ENCODE measurements at regions not wholly inside any gene's neighbourhood (a gene's known extent, or its start where the extent isn't known, plus 50 kb on each side); places are given as distances from the start of the nearest gene placed in this dataset.
"Not testable (repeated sequence)": the region's sequence is repeated elsewhere in the genome, so short reads cannot be mapped to it uniquely, and the experiment has no call there.

DNA sequence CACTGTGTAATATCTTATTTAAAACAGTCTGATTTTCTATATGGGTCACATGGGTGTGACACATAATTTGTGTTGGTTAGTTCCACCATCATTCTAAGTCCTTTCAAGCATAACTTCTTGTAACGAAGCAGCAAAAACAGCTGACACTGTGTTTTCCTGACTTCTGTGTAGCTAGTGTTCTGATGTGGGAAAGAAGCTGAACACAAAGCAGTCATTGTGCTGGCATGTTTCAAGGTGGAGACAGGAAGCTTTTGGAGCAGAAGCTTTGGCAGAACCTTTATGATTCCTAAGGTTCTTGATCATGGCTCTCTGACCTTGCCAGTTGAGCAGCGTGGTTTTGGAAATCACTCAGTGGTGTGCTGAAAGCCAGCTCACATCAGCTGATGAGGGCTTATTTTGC is 351.7 kb upstream of the MDGA2 start:
- no peak for ATAC-seq (ENCODE audit: low read depth)
- Mint-ChIP-seq H3K4me1 (no peaks in the 10 kb centered on the region), H3K27ac (no peak overlapping the region), H3K27me3 (no peaks in the 10 kb centered on the region), H3K9me3 (ENCODE audit: insufficient read depth) (peaks cover 4% of the 10 kb centered on the region), H3K4me3 (no peak overlapping the region)
- Histone ChIP-seq H4K20me1 (ENCODE audit: control insufficient read depth, insufficient read depth, low read length, poor library complexity, severe bottlenecking) (no peaks in the 10 kb centered on the region), H3K4me3 (ENCODE audit: control extremely low read depth in 1 of 5, extremely low read depth in 1 of 5, insufficient read depth in 1 of 5, low read depth in 2 of 5, low read length in 4 of 5) (no peak overlapping the region), H3K27ac (ENCODE audit: low read length in 2 of 2) (no peak overlapping the region), H3K4me2 (replicated peaks; ENCODE audit: low read depth, low read length, poor library complexity, severe bottlenecking) (no peak overlapping the region), H2AFZ (ENCODE audit: insufficient read depth, low read depth, low read length, poor library complexity, severe bottlenecking) (no peak overlapping the region), H3K36me3 (replicated peaks in 1 of 2; ENCODE audit: control extremely low read depth in 1 of 2, control insufficient read depth in 1 of 2, extremely low read depth in 1 of 2, insufficient read depth in 2 of 2, low read length in 1 of 2) (no peaks in the 10 kb centered on the region), H3K9ac (ENCODE audit: low read length) (no peak overlapping the region), H3K79me2 (ENCODE audit: control insufficient read depth, insufficient read depth, low read length) (no peaks in the 10 kb centered on the region), H3K27me3 (replicated peaks in 1 of 4; ENCODE audit: control extremely low read depth in 1 of 4, control insufficient read depth in 3 of 4, insufficient read depth in 4 of 4, low read length in 3 of 4) (no peaks in the 10 kb centered on the region), H3K9me3 (ENCODE audit: control extremely low read depth in 1 of 3, control insufficient read depth in 2 of 3, insufficient read depth in 1 of 3, low read length in 2 of 3) (no peaks in the 10 kb centered on the region), H3K4me1 (ENCODE audit: control insufficient read depth in 2 of 2, insufficient read depth in 2 of 2, low read length in 2 of 2) (no peaks in the 10 kb centered on the region)
- intact Hi-C loops (cut with micrococcal nuclease), result no loop called here
- WGBS (ENCODE audit: insufficient coverage), result 60% methylated on average over 1 of the region's 2 CpGs
- CTCF ChIA-PET, result no interaction called here
- TF ChIP-seq CTCF (IDR thresholded peaks at IDR 0.05), result no peak
- TF ChIP-seq EZH2 (IDR thresholded peaks at IDR 0.05; ENCODE audit: borderline replicate concordance, insufficient read depth, low read depth, low read length, poor library complexity, severe bottlenecking), result no peak
- no peak for DNase-seq
- POLR2A ChIA-PET, result no interaction called here

DNA sequence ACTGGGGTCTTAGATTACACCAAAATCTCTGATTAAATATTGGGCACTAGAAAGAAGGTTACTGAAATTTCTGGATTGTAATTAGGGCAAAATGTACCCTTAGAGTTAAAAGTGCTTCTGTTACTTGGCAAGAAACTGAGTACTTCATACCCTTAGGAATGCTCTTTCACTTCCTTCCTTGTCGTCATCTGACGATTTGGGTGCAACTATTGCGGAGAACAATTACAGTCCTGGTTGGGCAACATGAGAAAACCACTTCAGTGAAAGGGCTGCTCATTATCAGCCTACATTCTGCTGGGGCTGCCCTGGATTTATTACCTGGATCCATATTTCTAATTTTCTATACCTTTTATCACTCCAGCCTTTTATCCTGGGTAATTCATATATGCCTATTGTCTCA is 348.5 kb upstream of the MDGA2 start:
- Histone ChIP-seq H4K20me1 (ENCODE audit: control insufficient read depth, insufficient read depth, low read length, poor library complexity, severe bottlenecking) (no peaks in the 10 kb centered on the region), H3K9me3 (ENCODE audit: control extremely low read depth in 1 of 3, control insufficient read depth in 2 of 3, insufficient read depth in 1 of 3, low read length in 2 of 3) (no peaks in the 10 kb centered on the region), H3K36me3 (replicated peaks in 1 of 2; ENCODE audit: control extremely low read depth in 1 of 2, control insufficient read depth in 1 of 2, extremely low read depth in 1 of 2, insufficient read depth in 2 of 2, low read length in 1 of 2) (no peaks in the 10 kb centered on the region), H3K9ac (ENCODE audit: low read length) (no peak overlapping the region), H3K4me3 (ENCODE audit: control extremely low read depth in 1 of 5, extremely low read depth in 1 of 5, insufficient read depth in 1 of 5, low read depth in 2 of 5, low read length in 4 of 5) (no peak overlapping the region), H3K4me1 (ENCODE audit: control insufficient read depth in 2 of 2, insufficient read depth in 2 of 2, low read length in 2 of 2) (no peaks in the 10 kb centered on the region), H3K79me2 (ENCODE audit: control insufficient read depth, insufficient read depth, low read length) (no peaks in the 10 kb centered on the region), H3K27ac (ENCODE audit: low read length in 2 of 2) (no peak overlapping the region), H3K27me3 (replicated peaks in 1 of 4; ENCODE audit: control extremely low read depth in 1 of 4, control insufficient read depth in 3 of 4, insufficient read depth in 4 of 4, low read length in 3 of 4) (no peaks in the 10 kb centered on the region), H2AFZ (ENCODE audit: insufficient read depth, low read depth, low read length, poor library complexity, severe bottlenecking) (no peak overlapping the region), H3K4me2 (replicated peaks; ENCODE audit: low read depth, low read length, poor library complexity, severe bottlenecking) (no peak overlapping the region)
- no peaks in the 10 kb centered on the region for H3K27me3 Mint-ChIP-seq
- H3K4me1 Mint-ChIP-seq, result no peaks in the 10 kb centered on the region
- DNase-seq (no peak), ATAC-seq (ENCODE audit: low read depth) (no peak)
- ChIA-PET POLR2A (no interaction called here), CTCF (no interaction called here)
- intact Hi-C loops (cut with micrococcal nuclease), result no loop called here
- 73% methylated on average over 3 of the region's 3 CpGs for WGBS (ENCODE audit: insufficient coverage)
- H3K9me3 Mint-ChIP-seq (ENCODE audit: insufficient read depth), result peaks cover 2% of the 10 kb centered on the region
- no peak overlapping the region for H3K27ac Mint-ChIP-seq
- H3K4me3 Mint-ChIP-seq, result no peak overlapping the region
- TF ChIP-seq CTCF (IDR thresholded peaks at IDR 0.05), result no peak
- no peak for TF ChIP-seq EZH2 (IDR thresholded peaks at IDR 0.05; ENCODE audit: borderline replicate concordance, insufficient read depth, low read depth, low read length, poor library complexity, severe bottlenecking)

DNA sequence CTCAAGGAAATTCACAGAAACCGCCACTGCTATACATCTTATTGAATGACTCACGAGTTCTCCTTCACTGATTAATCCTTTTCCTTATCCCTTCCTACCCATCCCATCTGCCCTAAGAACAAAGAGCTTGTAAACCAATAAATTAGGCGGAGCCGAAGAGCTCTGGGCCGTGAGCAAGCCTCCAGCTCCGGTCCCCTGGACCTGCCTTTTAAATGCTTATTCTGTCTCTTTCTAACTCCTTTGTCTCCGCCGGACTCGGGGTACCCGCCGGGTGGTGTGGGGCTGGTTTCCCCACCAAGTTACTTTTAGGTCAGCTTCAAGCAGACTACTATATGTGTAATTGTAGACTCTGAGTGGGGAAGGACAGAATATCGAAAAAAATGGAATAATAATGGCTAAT is 336.1 kb upstream of the MDGA2 start:
- POLR2A ChIA-PET; DNase-seq; ATAC-seq (ENCODE audit: low read depth); H3K4me3 ChIP-seq (ENCODE audit: control extremely low read depth in 1 of 5, extremely low read depth in 1 of 5, insufficient read depth in 1 of 5, low read depth in 2 of 5, low read length in 4 of 5); H4K20me1 ChIP-seq (ENCODE audit: control insufficient read depth, insufficient read depth, low read length, poor library complexity, severe bottlenecking); H3K36me3 ChIP-seq (replicated peaks in 1 of 2; ENCODE audit: control extremely low read depth in 1 of 2, control insufficient read depth in 1 of 2, extremely low read depth in 1 of 2, insufficient read depth in 2 of 2, low read length in 1 of 2); CTCF ChIA-PET; H3K79me2 ChIP-seq (ENCODE audit: control insufficient read depth, insufficient read depth, low read length); intact Hi-C loops (cut with micrococcal nuclease); H2AFZ ChIP-seq (ENCODE audit: insufficient read depth, low read depth, low read length, poor library complexity, severe bottlenecking); H3K27ac Mint-ChIP-seq; H3K9ac ChIP-seq (ENCODE audit: low read length); H3K27ac ChIP-seq (ENCODE audit: low read length in 2 of 2); H3K27me3 ChIP-seq (replicated peaks in 1 of 4; ENCODE audit: control extremely low read depth in 1 of 4, control insufficient read depth in 3 of 4, insufficient read depth in 4 of 4, low read length in 3 of 4); H3K4me2 ChIP-seq (replicated peaks; ENCODE audit: low read depth, low read length, poor library complexity, severe bottlenecking); H3K4me1 ChIP-seq (ENCODE audit: control insufficient read depth in 2 of 2, insufficient read depth in 2 of 2, low read length in 2 of 2); H3K9me3 Mint-ChIP-seq (ENCODE audit: insufficient read depth); H3K9me3 ChIP-seq (ENCODE audit: control extremely low read depth in 1 of 3, control insufficient read depth in 2 of 3, insufficient read depth in 1 of 3, low read length in 2 of 3); H3K4me3 Mint-ChIP-seq; H3K4me1 Mint-ChIP-seq; H3K27me3 Mint-ChIP-seq: not testable (repeated sequence)
- 73% methylated on average over 5 of the region's 12 CpGs for WGBS (ENCODE audit: insufficient coverage)
